HG03520 (cell line): ENCODE measurements at regions not wholly inside any gene's neighbourhood (a gene's known extent, or its start where the extent isn't known, plus 50 kb on each side); places are given as distances from the start of the nearest gene placed in this dataset.

ENCODE experiments used
- ATAC-seq: cut with Tn5 transposase; IDR thresholded peaks from one replicate; pipeline ENCODE4 v1.9.1; 2021; ENCODE audit warnings: mild to moderate bottlenecking, moderate library complexity; ENCODE audit not compliant: unreplicated experiment

DNA sequence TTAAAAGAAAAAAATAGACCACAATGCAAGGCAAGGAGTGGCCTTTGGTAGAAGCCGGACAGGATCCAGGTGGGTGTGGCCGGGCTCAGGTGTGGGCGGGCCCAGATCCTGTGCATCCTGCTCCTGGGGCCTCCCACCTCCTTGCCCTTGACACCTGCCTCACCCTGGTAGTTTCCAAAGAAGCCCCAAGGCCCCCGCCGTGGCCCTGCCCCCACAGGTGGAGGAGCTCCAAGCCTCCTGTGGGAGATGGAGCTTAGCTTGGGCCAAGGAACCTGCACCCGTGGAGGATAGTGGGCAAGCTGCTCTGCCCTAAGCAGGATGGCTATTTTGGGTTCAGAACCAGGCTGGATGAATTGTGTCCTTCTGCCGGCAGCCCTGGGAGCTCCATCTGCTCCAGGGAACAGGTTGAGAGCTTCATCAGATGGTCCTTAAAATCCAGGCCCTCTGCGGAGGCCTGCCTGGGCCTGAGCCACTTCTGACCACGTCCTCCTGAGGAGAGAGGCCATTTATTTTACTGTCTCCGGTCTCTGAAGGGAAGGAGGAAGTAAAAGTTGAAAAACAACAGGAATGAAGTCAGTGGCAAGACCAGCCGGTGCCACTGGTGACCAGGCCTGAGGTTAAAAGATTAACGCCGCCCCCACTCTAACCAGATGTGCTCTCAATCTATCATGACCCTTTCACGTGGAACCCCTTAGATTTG lies 53.9 kb upstream of the KLF13 start:
- ATAC-seq = no peak

DNA sequence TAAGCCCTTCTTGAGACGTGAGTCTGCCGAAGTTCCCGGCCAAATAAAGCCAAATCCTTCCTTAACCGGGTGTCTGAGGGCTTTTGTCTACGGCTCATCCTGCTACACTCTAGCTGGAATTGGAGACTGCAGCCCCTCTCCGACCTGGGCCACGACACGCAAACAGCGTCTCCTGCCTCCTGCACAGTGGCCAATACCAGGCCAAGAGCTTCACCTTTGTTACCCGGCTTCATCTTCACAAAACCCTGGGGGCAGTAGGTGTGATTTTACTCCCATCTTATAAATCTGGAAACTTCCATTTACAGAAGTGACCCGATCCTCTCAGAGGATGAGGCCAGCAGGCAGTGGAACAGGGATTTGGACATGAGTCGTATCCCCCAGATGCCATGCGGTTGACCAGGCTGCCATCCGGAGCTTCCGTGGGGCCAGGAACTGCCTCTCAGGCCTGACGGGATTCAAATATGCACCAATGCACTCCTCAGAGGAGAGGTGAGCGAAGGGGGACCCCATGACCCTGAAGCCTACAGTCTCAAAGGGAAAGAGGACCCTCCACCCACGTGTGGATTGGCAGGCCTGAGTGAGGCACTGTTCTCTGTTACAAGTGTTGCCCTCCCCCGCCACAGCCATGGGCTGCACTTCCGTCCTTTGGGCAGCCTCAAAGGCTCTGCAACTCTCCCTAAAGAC lies 53.2 kb upstream of the KLF13 start:
- no peak for ATAC-seq

DNA sequence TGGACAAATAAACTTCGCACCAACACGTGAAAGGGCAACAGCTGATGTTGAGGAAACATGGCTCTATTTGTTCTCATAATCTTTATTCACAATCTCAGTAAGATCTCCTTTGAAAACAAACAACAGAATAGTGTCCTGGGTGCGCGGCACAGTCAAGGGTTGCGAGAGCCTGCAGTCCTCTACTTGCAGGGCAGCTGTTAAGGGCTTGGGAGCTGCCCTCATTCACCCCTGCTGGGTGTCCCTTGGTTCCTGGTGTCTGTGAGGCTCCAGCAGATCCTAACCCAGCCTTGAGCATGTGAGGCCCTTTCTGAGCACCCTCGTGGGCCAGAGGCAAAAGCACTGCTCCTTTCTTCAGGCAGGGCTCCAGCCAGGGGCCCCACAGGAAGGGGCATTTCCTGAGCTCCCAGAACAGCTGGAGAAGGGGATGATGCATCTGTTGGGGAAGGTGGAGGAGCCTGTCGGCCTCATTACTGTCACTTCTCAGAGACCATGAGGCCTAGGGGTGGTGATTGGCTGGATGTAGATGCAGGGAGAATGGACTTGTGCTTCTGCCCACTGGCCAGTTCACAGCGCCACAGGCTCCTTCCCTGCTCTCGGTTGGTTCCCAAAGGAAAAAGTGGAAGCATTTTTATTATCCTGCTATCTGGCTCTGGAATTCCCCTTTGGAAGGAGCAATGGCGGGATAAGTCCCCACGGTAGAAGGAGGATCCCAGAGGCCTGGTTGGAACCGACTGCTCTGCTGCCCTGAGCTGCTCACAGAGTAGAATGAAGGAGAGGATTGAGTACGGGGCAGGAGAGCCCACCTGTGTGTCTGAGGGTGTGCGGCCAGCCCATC lies 51.9 kb upstream of the KLF13 start:
- no peak for ATAC-seq

GRCh38 chr15:31275331-31276262 lies 51.0 kb upstream of the KLF13 start:
- ATAC-seq = no peak

DNA sequence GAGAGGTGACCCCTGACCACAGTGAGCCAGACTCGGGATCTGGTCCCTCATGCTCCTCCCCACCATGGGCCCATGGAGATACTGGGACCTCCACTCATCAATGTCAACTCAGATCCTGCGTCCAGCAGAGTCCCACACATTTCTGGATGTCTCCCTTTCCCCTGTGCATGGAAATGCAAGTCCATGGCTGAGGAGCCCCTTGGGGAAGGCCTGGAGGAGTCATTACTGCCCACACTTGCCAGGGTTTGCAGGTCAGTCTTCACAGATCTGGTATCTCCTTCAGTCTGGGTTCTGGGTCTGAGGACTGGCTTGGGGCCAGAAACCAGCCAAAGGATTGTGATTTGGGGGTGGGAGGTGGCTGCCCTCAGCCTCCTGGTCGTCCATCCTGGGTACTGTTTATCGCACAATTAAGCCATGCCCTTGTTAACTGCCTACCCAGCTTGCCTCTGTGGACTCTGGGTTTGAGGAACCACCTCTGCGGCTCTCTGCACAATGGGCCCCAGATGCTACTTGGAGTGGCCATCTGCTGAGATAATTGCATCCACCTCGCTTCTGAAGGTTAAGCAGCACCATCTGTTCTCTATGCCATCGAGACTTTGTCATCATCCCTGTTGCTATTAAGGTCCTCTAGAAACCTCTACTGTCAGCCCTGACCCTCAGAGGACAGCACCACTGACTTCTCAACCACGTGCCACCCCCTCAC lies 49.9 kb upstream of the KLF13 start:
- no peak for ATAC-seq
